GM18505 (cell line): ENCODE measurements at regions not wholly inside any gene's neighbourhood (a gene's known extent, or its start where the extent isn't known, plus 50 kb on each side); places are given as distances from the start of the nearest gene placed in this dataset.

Experiments
- ATAC-seq: cut with Tn5 transposase; IDR thresholded peaks from one replicate; pipeline ENCODE4 v1.9.1; 2021; ENCODE audit not compliant: unreplicated experiment
- POLR2A ChIP-seq: IDR thresholded peaks from 4 replicates; pipeline ENCODE4 v1.6.1; 2011; ENCODE audit warnings: borderline replicate concordance; ENCODE audit not compliant: insufficient read depth, insufficient read length; ENCODE audit errors: extremely low read depth

- no peak for ATAC-seq
These were observed 51.7 kb upstream of the RCN1 start for GRCh38 chr11:32039149-32039548.

GRCh38 chr11:32034680-32035079 is 56.2 kb upstream of the RCN1 start:
- no peak for TF ChIP-seq POLR2A
- no peak for ATAC-seq

More at GRCh38 chr11:32039149-32039548, 51.7 kb upstream of the RCN1 start:
- no peak for TF ChIP-seq POLR2A

- no peak for TF ChIP-seq POLR2A
- ATAC-seq, result no peak
These were observed 56.7 kb upstream of the RCN1 start for GRCh38 chr11:32034149-32034548.

GRCh38 chr11:32033491-32033890 is 57.4 kb upstream of the RCN1 start:
- no peak for TF ChIP-seq POLR2A
- ATAC-seq, result no peak

- no peak for ATAC-seq
- TF ChIP-seq POLR2A, result no peak
These were observed 57.8 kb upstream of the RCN1 start for GRCh38 chr11:32033067-32033466.

- no peak for TF ChIP-seq POLR2A
- ATAC-seq, result peak; percentile 59
These were observed 58.4 kb upstream of the RCN1 start for GRCh38 chr11:32032478-32032877.

GRCh38 chr11:32032052-32032451 is 58.8 kb upstream of the RCN1 start:
- ATAC-seq, result no peak
- TF ChIP-seq POLR2A, result no peak

GRCh38 chr11:32030875-32031503 is 59.9 kb upstream of the RCN1 start:
- TF ChIP-seq POLR2A, result no peak
- no peak for ATAC-seq

GRCh38 chr11:32029721-32030120 is 61.2 kb upstream of the RCN1 start:
- ATAC-seq, result no peak

GRCh38 chr11:32028201-32028600 is 62.7 kb upstream of the RCN1 start:
- ATAC-seq, result no peak
- no peak for TF ChIP-seq POLR2A

More at GRCh38 chr11:32029721-32030120, 61.2 kb upstream of the RCN1 start:
- TF ChIP-seq POLR2A, result no peak

- TF ChIP-seq POLR2A, result no peak
- ATAC-seq, result no peak
These were observed 64.1 kb upstream of the RCN1 start for GRCh38 chr11:32026766-32027165.

- ATAC-seq, result no peak
- no peak for TF ChIP-seq POLR2A
These were observed 65.9 kb upstream of the RCN1 start for GRCh38 chr11:32024948-32025347.

GRCh38 chr11:32023370-32024305 is 67.2 kb upstream of the RCN1 start:
- no peak for TF ChIP-seq POLR2A
- no peak for ATAC-seq

- no peak for TF ChIP-seq POLR2A
- ATAC-seq, result no peak
These were observed 72.2 kb upstream of the RCN1 start for GRCh38 chr11:32018672-32019071.

GRCh38 chr11:32016111-32016510 is 74.8 kb upstream of the RCN1 start:
- no peak for ATAC-seq
- no peak for TF ChIP-seq POLR2A

- no peak for TF ChIP-seq POLR2A
- no peak for ATAC-seq
These were observed 75.4 kb upstream of the RCN1 start for GRCh38 chr11:32015427-32015826.
